ENCODE measurements at regions not wholly inside any gene's neighbourhood (a gene's known extent, or its start where the extent isn't known, plus 50 kb on each side); places are given as distances from the start of the nearest gene placed in this dataset.
A peak's percentile ranks its signal among the peaks of the same experiment; 100 is the strongest.
"Not testable (repeated sequence)": the region's sequence is repeated elsewhere in the genome, so short reads cannot be mapped to it uniquely, and the experiment has no call there.

DNA sequence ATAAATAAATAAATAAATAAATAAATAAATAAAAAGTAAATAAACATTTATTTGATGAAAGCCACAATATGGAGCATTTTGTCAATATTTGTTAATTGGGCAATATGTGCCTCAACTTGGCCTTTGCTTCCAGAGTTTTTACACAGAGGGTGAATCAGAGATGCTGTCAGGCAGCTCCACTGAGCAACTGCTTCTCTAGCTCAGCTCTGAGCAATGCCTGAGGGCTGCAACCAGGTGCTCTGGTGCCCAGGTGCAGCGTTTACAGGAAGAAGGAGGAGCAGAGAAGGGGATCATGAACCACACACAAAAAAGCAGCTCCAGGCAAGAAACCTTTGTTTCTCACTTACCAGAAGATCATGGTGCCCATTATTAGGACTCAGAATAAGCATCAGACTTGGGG lies 876.2 kb upstream of the AUTS2 start:
- intact Hi-C loops (cut with DNase I), result no loop called here
- Histone ChIP-seq H3K27me3 (ENCODE audit: control insufficient read depth, insufficient read depth, low read length) (no peaks in the 10 kb centered on the region), H3K27ac (ENCODE audit: low read depth in 2 of 2, low read length in 2 of 2) (no peak overlapping the region), H3K36me3 (ENCODE audit: control insufficient read depth in 2 of 3, insufficient read depth in 3 of 3, low read length in 3 of 3) (no peaks in the 10 kb centered on the region), H3K9me3 (ENCODE audit: control insufficient read depth in 2 of 3, insufficient read depth in 1 of 3, low read length in 3 of 3) (no peaks in the 10 kb centered on the region), H3K4me1 (ENCODE audit: control insufficient read depth in 2 of 3, insufficient read depth in 2 of 3, low read depth in 1 of 3, low read length in 3 of 3) (no peaks in the 10 kb centered on the region), H3K4me3 (ENCODE audit: low read length in 3 of 3) (no peak overlapping the region), H3K9ac (ENCODE audit: low read length in 3 of 3) (no peak overlapping the region)
- TF ChIP-seq, protein P1, sequence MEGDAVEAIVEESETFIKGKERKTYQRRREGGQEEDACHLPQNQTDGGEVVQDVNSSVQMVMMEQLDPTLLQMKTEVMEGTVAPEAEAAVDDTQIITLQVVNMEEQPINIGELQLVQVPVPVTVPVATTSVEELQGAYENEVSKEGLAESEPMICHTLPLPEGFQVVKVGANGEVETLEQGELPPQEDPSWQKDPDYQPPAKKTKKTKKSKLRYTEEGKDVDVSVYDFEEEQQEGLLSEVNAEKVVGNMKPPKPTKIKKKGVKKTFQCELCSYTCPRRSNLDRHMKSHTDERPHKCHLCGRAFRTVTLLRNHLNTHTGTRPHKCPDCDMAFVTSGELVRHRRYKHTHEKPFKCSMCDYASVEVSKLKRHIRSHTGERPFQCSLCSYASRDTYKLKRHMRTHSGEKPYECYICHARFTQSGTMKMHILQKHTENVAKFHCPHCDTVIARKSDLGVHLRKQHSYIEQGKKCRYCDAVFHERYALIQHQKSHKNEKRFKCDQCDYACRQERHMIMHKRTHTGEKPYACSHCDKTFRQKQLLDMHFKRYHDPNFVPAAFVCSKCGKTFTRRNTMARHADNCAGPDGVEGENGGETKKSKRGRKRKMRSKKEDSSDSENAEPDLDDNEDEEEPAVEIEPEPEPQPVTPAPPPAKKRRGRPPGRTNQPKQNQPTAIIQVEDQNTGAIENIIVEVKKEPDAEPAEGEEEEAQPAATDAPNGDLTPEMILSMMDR (IDR thresholded peaks at IDR 0.05; ENCODE audit: borderline replicate concordance, extremely low read depth, insufficient read depth), result no peak
- DNase-seq (no peak), FAIRE-seq (no peak)

DNA sequence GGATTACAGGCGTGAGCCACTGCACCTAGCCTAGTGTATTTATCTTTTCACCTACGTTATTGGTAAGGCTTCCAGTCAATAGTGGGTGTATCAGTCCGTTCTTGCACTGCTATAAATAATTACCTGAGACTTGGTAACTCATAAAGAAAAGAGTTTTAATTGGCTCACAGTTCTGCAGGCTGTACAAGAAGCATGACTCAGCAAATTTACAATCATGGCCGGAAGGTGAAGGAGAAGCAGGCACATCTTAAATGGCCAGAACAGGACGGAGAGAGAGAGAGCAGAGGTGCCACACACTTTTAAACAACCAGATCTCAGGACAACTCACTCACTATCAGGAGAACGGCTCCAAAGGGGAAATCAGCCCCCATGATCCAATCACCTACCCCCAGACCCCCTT lies 873.3 kb upstream of the AUTS2 start:
- Histone ChIP-seq H3K36me3 (ENCODE audit: control insufficient read depth in 2 of 3, insufficient read depth in 3 of 3, low read length in 3 of 3) (no peaks in the 10 kb centered on the region), H3K27ac (ENCODE audit: low read depth in 2 of 2, low read length in 2 of 2) (no peak overlapping the region), H3K9me3 (ENCODE audit: control insufficient read depth in 2 of 3, insufficient read depth in 1 of 3, low read length in 3 of 3) (no peaks in the 10 kb centered on the region), H3K4me1 (ENCODE audit: control insufficient read depth in 2 of 3, insufficient read depth in 2 of 3, low read depth in 1 of 3, low read length in 3 of 3) (no peaks in the 10 kb centered on the region), H3K4me3 (ENCODE audit: low read length in 3 of 3) (no peak overlapping the region), H3K27me3 (ENCODE audit: control insufficient read depth, insufficient read depth, low read length) (no peaks in the 10 kb centered on the region), H3K9ac (ENCODE audit: low read length in 3 of 3) (no peak overlapping the region)
- FAIRE-seq, result no peak
- intact Hi-C loops (cut with DNase I), result no loop called here
- TF ChIP-seq, protein P1 (IDR thresholded peaks at IDR 0.05; ENCODE audit: borderline replicate concordance, extremely low read depth, insufficient read depth), result no peak
- no peak for DNase-seq

DNA sequence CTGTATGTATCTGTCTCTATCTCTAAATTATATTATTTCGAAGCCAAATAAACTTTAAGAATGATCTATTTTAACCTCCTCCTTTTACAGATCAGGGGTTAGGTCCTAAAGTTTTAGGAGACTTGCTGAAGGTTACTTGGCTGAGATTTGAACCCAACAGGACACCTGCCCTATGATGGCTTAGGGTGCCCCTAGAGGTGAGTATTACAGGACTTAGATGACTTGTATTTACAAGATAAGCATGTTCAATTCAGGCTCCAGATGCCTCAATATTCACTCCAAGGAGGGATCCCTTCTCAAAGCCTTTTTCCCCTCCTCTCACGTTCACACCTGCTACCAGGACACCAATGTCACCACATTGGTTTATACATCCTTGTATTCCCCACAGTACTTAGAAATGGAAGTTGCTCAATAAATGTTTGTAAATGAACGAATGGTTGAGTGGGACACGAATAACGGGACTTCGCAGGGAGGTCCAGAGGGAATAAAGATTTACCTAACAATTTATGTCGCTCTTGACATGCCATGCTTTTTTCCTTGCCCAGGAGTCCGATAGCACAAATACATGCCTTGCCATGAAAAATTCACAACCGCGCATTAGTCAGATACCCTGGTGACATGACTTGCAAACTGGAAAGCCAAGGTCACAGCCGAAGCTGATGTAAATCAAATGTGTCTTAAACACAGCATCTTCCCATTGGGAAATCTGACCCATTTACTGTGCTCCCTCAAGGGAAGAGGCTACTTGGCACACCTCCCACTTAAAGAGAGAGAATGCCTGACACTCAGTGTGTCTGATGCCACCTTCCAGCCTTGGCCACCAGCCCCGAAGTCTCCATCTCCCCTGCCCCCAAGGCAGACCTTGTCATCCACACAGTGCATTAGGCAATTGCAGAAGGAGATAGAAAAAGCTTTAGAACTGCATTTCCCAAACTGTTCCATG lies 872.2 kb upstream of the AUTS2 start:
- Histone ChIP-seq H3K4me3 (ENCODE audit: low read length in 3 of 3) (no peak overlapping the region), H3K9me3 (ENCODE audit: control insufficient read depth in 2 of 3, insufficient read depth in 1 of 3, low read length in 3 of 3) (no peaks in the 10 kb centered on the region), H3K36me3 (ENCODE audit: control insufficient read depth in 2 of 3, insufficient read depth in 3 of 3, low read length in 3 of 3) (no peaks in the 10 kb centered on the region), H3K27ac (ENCODE audit: low read depth in 2 of 2, low read length in 2 of 2) (no peak overlapping the region), H3K9ac (ENCODE audit: low read length in 3 of 3) (no peak overlapping the region), H3K4me1 (ENCODE audit: control insufficient read depth in 2 of 3, insufficient read depth in 2 of 3, low read depth in 1 of 3, low read length in 3 of 3) (no peaks in the 10 kb centered on the region), H3K27me3 (ENCODE audit: control insufficient read depth, insufficient read depth, low read length) (no peaks in the 10 kb centered on the region)
- intact Hi-C loops (cut with DNase I), result no loop called here
- DNase-seq (peak in 1 of 5 donors; percentile 13), FAIRE-seq (no peak)
- TF ChIP-seq, protein P1 (IDR thresholded peaks at IDR 0.05; ENCODE audit: borderline replicate concordance, extremely low read depth, insufficient read depth), result no peak

DNA sequence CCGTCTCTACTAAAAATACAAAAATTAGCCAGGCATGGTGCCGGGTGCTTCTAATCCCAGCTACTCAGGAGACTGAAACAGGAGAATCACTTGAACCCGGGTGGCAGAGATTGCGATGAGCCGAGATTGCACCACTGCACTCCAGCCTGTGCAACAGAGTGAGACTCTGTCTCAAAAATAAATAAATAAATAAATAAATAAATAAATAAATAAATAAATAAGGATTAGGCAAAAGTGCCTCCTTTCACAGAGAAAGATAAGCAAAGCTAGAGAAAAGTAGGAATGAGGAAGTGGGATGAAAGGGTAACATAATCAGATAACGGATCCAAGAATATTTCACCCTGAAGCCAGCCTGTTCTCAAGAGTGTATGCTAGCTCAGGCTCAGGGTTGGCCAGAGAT lies 869.6 kb upstream of the AUTS2 start:
- H3K27me3 ChIP-seq (ENCODE audit: control insufficient read depth, insufficient read depth, low read length); H3K36me3 ChIP-seq (ENCODE audit: control insufficient read depth in 2 of 3, insufficient read depth in 3 of 3, low read length in 3 of 3); H3K9ac ChIP-seq (ENCODE audit: low read length in 3 of 3); H3K27ac ChIP-seq (ENCODE audit: low read depth in 2 of 2, low read length in 2 of 2); FAIRE-seq; intact Hi-C loops (cut with DNase I); DNase-seq; H3K4me1 ChIP-seq (ENCODE audit: control insufficient read depth in 2 of 3, insufficient read depth in 2 of 3, low read depth in 1 of 3, low read length in 3 of 3); H3K4me3 ChIP-seq (ENCODE audit: low read length in 3 of 3); H3K9me3 ChIP-seq (ENCODE audit: control insufficient read depth in 2 of 3, insufficient read depth in 1 of 3, low read length in 3 of 3): not testable (repeated sequence)

All from kidney (tissue), 13 donors.